HG03442 (cell line): ENCODE measurements at regions not wholly inside any gene's neighbourhood (a gene's known extent, or its start where the extent isn't known, plus 50 kb on each side); places are given as distances from the start of the nearest gene placed in this dataset.

ENCODE experiments used
- ATAC-seq: cut with Tn5 transposase; IDR thresholded peaks from one replicate; pipeline ENCODE4 v1.9.1; 2021; ENCODE audit warnings: mild to moderate bottlenecking, moderate library complexity; ENCODE audit not compliant: unreplicated experiment

DNA sequence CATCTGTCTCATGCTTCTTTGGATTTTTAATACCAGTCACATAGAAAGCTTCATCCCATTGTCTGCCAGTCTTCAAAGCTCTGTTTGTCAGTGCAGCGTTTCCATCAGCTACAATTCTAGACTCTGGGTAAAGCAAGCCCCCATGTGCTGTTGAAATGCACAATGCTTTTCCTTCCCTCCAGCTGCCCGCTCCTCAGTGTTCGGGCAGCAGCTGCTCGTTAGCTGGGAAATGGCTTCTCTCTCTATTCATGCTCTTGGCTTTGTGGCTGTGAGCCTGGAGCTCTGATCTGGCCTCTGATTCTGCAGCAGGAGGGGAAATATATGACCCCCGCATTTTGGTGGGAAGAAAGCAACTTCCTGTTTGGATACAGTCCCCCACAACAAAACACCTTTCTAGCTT, 213.0 kb upstream of the CDYL start:
- ATAC-seq, result no peak

DNA sequence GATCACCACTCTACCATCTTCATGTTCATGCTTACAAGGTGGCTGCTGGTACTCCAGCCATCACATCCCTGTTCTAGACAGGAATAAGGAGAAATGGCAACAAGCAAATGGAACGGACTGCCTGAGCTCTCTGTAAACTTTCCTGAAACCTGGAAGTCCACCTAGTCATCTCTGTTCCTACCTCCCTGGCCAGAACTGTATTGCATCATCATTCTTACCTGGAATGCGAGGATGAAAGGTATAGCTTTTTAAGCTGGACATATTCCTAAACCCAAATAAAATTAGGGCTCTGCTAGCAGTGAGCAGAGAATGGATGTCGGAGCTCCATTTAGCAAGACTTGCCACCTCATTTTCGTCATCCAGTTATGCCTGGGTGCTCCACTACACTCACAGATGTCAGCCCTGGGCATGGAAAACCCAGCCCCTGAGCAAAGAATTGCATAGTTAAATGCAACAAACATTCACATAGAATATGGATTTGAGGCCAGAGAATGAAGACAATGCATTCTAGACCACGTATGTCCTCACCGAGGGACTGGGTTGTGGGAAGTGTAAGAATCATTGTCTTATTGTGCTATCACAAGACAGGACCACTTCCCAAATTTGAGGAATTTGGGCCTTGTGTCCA, 214.3 kb upstream of the CDYL start:
- no peak for ATAC-seq

DNA sequence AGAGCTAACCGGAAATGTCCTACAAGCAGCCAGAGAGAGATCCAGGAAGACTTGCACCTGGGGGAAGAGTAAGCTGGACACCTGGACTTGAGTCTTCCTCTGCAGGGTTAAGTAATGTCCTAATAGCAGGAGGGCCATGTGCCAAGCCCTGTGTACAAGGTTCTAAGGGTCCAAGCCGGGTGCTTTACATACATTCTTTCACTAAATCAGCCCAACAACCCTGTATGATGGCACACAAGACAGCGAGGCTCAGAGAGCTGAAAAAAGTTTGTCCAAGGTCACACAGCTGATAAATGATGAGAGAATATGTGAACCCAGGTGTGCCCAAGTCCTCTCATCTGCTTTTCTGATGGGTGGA, 215.1 kb upstream of the CDYL start:
- no peak for ATAC-seq

DNA sequence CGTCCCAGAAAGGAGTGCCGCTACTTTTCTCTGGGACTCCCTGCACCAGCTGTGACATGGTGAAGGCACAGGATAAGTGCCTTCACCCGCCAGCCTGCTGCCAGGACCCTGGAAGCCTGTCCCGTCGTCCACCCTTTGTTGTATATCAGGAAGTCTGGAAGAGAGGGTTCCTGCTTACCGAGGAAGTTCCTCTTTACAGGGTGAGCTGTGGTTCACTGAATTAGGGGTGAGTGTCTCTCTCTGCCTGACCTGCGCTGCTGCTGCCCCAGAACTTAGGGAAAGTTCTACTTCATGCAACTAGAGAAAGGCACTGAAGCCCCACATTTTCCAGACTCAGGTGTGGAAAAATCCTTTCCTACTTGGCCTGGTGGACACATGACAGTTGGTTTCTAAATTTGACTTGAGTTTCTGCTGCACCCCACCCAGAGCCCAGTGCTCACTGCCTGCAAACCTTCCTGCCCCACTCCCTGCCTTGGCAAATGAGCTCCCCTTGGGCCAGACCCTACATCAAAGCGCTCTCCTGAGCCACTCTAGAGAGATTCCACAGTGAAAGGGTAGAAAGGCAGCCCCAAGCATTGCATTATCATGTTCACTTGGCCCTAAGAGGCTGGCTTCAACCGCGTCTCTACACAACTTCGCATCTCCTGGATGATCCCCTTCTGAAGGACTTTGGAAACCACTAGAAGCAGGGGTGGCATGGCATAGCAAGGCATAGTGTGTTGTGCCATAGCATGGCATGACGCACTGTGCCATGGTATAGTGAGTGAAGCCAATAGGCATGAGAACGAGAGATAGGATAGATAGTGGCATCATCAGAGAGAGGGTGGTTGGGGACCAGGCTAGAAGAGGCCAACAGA, 215.8 kb upstream of the CDYL start:
- no peak for ATAC-seq

DNA sequence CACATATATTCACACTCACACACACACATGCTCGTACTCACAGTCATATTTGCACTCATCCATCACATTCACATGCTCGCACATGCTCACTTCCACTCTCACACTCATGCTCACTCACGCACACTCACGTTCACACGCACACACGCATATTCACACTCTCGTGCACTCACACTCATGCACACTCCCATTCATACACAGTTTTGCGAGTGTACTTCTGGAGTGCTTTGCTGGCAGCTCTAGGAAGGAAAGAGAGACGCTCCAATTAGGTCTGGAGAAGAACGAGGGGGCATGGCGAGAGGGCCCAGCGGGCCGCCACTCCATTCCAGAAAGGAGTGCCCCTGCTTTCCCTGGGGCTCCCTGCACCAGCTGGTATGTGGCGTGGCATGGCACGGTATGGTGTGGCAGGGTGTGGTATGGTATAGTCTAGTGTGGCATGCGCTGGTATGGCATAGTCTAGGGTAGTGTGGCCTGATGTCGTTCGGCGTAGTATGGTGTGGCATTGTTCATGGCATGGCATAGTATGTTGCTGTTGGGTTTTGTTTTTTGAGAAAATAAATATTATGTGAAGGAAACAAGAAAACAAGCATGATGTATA, 216.8 kb upstream of the CDYL start:
- ATAC-seq, result no peak

DNA sequence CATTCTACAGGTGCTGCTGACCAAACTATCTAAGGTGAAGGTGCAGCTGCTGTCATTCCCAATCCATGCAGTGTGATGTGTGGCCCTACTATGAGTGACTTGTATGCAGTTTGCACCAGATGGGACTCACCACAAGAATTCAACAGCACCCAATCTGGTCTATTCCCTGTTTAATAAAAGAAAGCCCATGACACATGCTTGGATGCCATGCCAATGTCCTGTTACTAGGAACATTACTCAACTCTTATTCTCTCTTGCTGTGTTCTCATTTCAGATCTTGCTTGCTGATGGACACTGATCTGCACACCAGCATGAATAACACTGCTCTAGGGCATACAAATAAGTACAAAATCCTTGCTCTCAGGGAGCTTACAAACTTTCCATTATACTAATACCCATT, 221.6 kb upstream of the CDYL start:
- ATAC-seq, result no peak

DNA sequence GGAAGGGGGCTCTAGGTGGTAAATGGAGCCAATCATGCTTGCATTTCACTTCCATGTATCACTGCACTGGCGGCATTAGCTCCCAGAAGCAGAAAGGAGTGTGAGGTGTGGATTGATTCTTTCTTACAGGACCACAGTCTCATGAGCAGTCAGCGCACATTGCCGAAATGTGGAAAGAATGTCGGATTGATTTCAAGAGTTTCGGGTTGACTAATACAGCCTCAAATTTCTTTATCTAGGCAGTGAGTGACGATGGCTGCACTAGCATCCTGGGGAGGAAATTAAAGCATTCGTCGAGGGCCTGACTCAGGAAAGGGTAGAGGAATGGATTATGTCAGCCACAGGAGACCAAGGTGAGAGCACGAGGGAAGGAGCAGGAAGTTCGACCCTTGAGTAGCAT, 222.8 kb upstream of the CDYL start:
- ATAC-seq, result no peak

DNA sequence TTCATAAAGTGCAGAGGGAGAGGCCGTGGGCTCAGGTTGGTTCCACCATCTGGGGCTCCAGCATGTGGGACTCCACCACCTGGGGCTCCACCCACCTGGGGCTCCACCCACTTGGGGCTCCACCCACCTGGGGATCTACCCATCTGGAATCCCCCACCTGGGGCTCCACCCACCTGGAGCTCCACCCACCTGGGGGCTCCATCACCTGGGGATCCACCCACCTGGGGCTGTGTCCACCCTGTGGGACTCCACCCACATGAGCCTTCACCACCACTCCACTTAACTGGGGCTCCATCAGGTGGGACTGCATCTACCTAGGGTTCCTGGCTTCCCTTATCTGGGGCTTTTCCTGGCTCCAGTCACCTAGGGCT, 226.0 kb upstream of the CDYL start:
- no peak for ATAC-seq

DNA sequence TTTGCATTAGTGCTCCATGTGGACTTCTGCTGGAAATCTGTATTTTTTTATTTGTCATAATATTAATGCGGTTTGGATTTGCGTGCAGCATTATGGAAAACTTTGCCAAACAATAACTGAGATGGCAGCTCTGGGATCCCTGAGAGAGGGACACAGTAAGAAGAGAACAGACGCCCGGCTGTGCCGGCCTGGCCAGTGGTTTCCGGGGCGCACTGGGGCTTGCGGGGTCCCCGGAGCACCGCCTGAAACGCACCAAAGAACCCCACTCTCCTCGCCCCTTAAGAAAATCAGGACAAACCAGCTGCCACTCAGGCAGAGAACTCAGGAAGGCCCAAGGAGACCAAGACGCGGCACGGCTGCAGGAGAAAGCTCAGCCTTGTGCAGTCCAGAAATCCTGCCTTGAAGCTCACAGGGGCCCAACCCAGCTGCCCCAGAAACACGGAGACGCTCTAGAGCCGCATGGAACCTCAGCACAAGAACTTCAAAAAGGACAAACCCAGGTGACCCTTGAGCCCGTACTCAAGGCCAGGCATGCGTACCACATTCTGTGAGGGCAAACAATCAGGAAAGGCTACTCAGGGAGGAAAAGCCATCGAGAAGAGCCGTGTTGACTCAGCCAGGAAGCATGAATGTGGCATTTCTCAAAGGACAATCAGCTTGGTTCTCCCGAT, 226.5 kb upstream of the CDYL start:
- ATAC-seq, result no peak

DNA sequence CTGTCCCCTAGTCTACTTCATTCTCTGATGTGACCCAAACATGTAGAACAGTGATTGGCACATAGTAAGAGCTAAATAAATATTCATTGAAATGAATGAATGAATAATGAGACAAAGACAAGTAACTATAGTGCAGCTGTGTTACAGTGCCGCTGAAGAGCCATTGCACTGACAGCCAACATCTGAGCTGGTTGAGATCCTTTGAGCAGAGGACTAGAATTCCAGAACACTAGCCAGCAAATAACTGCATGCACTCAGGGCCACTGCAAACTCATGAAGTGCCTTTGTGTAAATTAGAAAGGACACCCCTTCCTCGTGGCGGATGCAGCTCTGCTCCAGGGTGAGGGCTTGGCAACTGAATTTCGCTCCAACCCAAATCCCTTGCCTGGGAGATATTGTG, 230.3 kb upstream of the CDYL start:
- no peak for ATAC-seq

DNA sequence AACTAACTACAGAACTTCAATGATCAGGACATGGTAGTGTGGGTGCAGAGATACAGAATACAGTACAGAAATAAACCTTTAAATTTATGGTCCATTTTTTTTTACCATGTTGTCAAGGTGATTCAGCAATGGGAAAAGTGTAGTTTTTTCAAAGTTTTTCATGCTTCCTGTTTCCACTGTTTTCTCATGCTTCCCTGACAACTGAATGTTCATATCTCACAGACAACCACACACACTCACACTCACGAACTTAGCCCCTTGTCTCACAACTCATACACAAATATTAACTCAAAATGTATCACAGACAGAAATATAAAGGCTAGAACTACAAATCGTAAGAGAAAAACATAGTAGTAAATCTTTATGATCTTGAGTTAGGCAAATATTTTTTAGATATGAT, 232.6 kb upstream of the CDYL start:
- no peak for ATAC-seq

DNA sequence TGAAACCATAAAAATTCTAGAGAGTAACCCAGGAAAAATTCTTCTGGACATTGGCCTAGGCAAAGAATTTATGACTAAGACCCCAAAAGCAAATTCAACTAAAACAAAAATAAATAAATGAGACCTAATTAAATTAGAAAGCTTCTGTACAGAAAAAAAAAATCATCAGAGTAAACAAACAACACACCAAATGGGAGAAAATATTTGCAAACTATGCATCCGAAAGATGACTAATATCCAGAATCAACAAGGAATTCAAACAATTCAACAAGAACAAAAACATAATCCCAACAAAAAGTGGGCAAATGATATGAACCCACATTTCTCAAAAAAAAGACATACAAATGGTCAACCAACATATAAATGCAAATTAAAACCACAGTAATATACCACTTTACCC, 242.6 kb upstream of the CDYL start:
- ATAC-seq, result no peak

DNA sequence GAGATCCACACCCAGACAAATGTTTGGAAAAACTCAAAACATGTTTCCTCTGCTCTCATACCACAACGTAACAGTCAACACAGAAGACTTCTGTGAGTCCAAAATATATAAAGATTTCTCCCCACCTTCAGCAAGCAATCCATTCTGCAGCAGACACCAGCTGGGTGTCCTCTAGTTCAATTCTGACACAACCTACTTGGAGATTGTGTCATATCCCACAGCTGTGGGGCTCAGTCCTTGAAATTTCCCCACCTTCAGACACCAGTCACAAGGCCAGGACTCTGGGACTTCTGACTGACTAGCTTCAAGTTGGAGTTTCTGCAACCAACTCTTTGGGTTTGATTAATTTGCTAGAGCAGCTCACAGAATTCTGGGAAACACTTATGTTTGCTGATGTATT, 244.8 kb upstream of the CDYL start:
- ATAC-seq, result no peak

DNA sequence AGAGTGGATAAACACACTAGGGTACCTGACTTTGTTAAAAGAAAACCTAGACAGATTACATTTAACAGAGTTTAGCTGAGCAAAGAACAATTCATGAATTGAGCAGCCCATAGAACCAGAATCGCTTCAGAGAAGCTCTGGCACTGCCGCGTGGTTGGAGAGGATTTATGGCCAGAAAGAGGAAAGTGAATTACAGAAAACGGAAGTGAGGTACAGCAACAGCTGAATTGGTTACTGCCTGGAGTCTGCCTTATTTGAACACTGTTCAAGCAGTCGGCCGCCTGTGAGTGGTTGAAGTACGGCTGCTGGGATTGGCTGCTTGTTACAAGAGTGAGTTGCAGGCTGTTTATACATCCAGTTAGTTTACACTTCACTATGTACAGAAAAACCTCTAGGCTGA, 253.8 kb upstream of the CDYL start:
- no peak for ATAC-seq

DNA sequence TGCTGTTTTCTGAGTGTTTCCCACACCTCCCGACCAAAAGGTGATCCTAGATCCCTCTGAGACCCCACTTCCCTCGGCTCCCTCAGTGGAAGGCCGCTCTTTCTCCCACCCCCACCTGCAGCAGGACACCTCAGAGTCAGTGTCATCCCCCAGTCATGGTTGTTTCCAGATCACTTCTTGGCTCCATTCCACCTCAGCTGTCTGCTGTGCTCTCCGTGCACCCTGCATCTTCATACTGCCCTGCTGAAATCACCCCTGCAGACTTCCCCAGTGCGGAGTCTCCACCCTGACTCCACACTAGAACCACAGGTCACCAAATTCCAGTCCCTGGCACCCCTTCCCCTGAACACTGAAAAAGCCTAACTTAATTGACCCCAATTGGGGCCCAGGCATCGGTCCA, 255.1 kb upstream of the CDYL start:
- no peak for ATAC-seq

DNA sequence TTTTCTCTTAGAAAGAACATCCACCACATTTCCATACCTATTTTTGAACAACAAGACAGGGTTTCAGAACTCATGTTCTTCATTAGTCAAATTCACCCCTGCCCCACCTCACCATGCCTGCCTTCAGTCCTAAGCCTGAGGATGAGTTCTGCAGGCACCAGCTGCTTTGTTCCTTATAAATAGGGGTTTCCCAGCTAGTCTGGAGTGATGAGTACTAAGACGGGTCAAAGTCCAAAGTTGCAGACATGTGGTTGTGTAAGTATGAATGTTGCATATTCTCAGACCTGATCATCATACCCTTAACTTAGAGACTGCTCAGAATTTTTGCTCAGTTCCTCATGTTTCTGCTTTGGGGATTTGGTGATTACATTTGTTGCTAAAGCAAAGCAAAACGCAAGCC, 257.7 kb upstream of the CDYL start:
- no peak for ATAC-seq

DNA sequence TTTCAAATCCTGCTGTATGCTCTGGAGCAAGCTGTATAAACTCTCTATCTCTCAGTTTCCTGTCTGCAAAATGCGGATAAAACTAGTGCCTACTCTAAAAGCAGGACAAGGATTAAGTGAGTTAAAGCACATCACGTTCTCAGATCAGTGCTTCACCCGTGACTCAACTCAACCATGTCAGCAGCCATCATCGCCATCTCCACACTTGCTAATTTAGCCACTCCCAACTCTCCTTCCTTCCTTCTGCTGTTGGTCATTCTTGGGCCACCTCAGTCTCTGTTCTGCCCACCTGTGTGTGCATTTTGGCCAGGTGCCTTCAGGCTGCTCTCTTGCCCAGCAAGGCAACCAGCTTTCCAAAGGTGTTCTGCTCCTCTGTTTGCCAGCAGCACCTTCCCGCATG, 260.0 kb upstream of the CDYL start:
- ATAC-seq, result no peak

DNA sequence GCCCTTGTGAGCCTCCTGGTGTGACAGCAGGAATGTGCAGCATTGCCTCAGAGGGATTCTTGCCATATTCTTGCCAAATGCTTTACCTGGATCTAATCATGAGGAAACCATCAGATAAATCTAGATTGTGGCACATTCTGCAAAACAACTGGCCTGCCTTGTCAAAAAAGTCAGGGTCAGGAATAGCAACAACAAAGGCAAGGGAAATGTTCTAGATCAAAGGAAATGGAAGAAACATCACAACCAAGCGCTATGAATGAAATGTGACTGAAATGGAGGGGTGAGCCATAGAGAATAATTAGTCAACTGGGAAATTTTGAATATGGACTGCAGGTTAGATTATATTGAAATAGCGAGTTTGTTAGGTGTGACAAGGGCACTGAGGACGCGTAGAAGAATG, 262.6 kb upstream of the CDYL start:
- no peak for ATAC-seq

DNA sequence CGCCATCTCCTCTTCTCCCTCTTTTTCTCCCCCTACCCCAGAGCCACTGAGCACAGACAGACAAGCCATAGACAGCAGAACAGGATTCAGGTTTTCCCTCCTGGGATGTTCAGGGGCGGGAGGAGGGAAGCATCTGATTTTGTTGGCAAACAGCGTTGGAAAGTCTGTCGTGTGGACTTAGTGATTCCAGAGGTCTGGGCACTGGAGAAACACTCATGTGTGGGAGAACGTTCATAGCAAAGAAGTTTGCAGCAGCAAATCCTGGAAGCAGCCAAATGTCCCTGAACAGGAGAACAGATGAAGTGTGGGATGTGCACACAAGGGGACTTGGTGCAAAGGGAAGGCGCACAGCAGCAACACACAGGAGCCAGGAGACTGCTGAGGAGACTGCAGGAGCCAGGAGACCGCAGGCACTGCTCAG, 264.1 kb upstream of the CDYL start:
- no peak for ATAC-seq

DNA sequence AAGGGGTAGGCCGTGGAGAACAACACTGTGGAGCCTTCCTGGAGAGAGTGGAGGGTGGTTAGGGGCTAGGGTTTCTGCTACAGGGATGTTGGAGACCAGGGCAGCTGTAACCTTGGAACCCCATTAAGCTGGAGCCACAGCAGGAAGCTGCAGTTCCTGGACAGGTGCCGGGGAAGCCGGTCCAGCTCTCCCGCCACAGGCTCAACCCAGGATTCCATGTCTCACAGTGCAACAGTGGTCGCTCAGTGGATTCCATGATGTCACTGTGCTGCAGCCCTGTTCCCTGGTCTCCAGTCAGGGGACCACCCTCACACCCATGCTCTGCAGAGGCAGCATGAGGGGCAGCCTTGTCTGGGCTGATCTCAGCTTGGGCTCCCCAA, 264.6 kb upstream of the CDYL start:
- no peak for ATAC-seq

DNA sequence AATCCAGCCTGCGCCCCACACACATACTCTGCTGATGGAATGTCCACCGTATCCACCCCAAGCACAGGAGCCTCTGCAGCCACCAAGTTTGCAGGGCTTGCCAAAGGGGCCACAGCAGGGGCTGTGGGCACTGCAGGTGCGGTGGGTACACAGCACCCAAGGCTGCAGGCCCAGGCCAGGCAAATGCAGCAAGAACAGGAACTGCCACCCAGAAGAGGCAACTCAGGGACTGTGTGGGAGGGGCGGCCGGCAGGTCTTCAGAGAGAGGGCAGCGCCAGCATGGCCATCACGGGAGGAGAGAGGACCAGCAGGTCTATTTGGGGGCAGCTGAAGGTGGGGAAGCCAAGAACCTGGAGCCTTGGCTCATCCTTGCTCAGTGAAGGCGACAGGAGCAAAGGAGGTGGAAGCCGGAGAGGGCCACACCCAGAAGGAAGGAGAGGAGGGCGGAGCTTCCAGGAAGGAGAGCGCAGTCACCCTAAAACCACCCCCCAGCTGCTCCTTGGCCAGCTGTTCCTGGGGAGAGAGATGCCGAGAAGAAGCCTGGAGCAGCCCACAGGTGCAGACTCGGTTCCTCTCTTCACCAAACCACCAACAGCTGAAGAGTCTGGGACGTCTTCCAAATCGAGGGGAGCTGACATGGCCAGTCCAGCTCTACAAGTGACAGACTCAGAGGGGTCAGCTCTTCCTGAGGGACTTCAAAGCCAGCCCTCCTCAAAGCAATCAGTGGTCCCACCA, 265.1 kb upstream of the CDYL start:
- ATAC-seq, result no peak
